Memory B cell (primary cell): ENCODE measurements at regions not wholly inside any gene's neighbourhood (a gene's known extent, or its start where the extent isn't known, plus 50 kb on each side); places are given as distances from the start of the nearest gene placed in this dataset.

Experiments
- ATAC-seq: fragments of 150-1000 bp; cut with Tn5 transposase; 2 replicates; pipeline ENCODE4 v1.10.0; 2021; ENCODE audit warnings: low read depth, mild to moderate bottlenecking, moderate library complexity
- DNase-seq, 2 donors: peaks; one replicate each; pipeline ENCODE4 v3.0.0; 2022; ENCODE audit warnings: low spot score in 2 of 2
- H3K27ac Mint-ChIP-seq: one replicate; pipeline ENCODE4 v1.8.0; 2022; ENCODE audit warnings: mild to moderate bottlenecking, moderate library complexity, mixed read lengths
- H3K27me3 Mint-ChIP-seq: one replicate; pipeline ENCODE4 v1.8.0; 2022; ENCODE audit warnings: mixed read lengths
- H3K36me3 Mint-ChIP-seq: one replicate; pipeline ENCODE4 v1.8.0; 2022; ENCODE audit warnings: mild to moderate bottlenecking, mixed read lengths
- H3K4me1 Mint-ChIP-seq: one replicate; pipeline ENCODE4 v1.8.0; 2022; ENCODE audit warnings: mixed read lengths
- H3K4me3 Mint-ChIP-seq: one replicate; pipeline ENCODE4 v1.8.0; 2022; ENCODE audit warnings: mild to moderate bottlenecking, moderate library complexity, mixed read lengths
- H3K9me3 Mint-ChIP-seq: one replicate; pipeline ENCODE4 v1.8.0; 2022; ENCODE audit warnings: mixed read lengths

GRCh38 chr9:79286992-79287707 is 284.6 kb upstream of the TLE4 start:
- no peaks in the 10 kb centered on the region for H3K27me3 Mint-ChIP-seq
- ATAC-seq (no peak), DNase-seq (no peak)
- H3K27ac Mint-ChIP-seq = no peak overlapping the region
- no peak overlapping the region for H3K4me3 Mint-ChIP-seq
- H3K36me3 Mint-ChIP-seq = no peaks in the 10 kb centered on the region
- H3K4me1 Mint-ChIP-seq = no peaks in the 10 kb centered on the region
- H3K9me3 Mint-ChIP-seq = no peaks in the 10 kb centered on the region

- Mint-ChIP-seq H3K9me3 (no peaks in the 10 kb centered on the region), H3K4me1 (no peaks in the 10 kb centered on the region), H3K4me3 (no peak overlapping the region), H3K27ac (no peak overlapping the region), H3K27me3 (peaks cover 1% of the 10 kb centered on the region), H3K36me3 (no peaks in the 10 kb centered on the region)
- DNase-seq (no peak), ATAC-seq (no peak)
Measured at GRCh38 chr9:79287708-79288290, 284.0 kb upstream of the TLE4 start.

- DNase-seq (no peak), ATAC-seq (no peak)
- Mint-ChIP-seq H3K36me3 (no peaks in the 10 kb centered on the region), H3K27me3 (peaks cover 1% of the 10 kb centered on the region), H3K4me3 (no peak overlapping the region), H3K4me1 (no peaks in the 10 kb centered on the region), H3K27ac (no peak overlapping the region), H3K9me3 (no peaks in the 10 kb centered on the region)
Measured at GRCh38 chr9:79289856-79290255, 281.9 kb upstream of the TLE4 start.

- no peaks in the 10 kb centered on the region for H3K36me3 Mint-ChIP-seq
- no peak for DNase-seq
- H3K27me3 Mint-ChIP-seq = peaks cover 4% of the 10 kb centered on the region
- no peak overlapping the region for H3K27ac Mint-ChIP-seq
- ATAC-seq = no peak
- no peaks in the 10 kb centered on the region for H3K4me1 Mint-ChIP-seq
- no peaks in the 10 kb centered on the region for H3K9me3 Mint-ChIP-seq
- H3K4me3 Mint-ChIP-seq = no peak overlapping the region
Measured at GRCh38 chr9:79292731-79293280, 279.0 kb upstream of the TLE4 start.

DNA sequence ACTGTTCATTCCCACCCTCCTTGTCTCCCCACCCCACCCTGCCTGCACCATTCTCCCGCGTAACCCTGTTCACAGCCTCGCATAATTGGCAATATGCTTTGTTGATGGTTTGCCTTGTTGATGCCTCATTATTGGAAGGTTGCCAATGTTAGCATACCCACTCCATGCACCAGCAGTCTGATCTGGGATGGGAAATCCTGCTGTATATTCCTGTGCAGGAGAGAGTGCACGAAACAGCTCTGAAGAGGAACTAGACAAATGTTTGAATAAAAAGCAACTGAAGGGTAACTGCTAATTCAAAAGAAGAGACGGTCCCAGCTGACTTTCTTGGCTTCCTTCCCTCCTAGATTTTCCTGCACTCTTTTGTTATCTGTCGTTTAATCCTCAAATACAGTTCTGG is 271.7 kb upstream of the TLE4 start:
- no peaks in the 10 kb centered on the region for H3K4me1 Mint-ChIP-seq
- H3K27ac Mint-ChIP-seq = no peak overlapping the region
- no peak for DNase-seq
- no peak overlapping the region for H3K4me3 Mint-ChIP-seq
- no peak for ATAC-seq
- no peaks in the 10 kb centered on the region for H3K36me3 Mint-ChIP-seq
- H3K27me3 Mint-ChIP-seq = peaks cover 3% of the 10 kb centered on the region
- no peaks in the 10 kb centered on the region for H3K9me3 Mint-ChIP-seq

- Mint-ChIP-seq H3K4me3 (no peak overlapping the region), H3K27ac (no peak overlapping the region), H3K4me1 (no peaks in the 10 kb centered on the region), H3K27me3 (peaks cover 3% of the 10 kb centered on the region), H3K36me3 (no peaks in the 10 kb centered on the region), H3K9me3 (no peaks in the 10 kb centered on the region)
- ATAC-seq (no peak), DNase-seq (no peak)
Measured at GRCh38 chr9:79301085-79301484, 270.7 kb upstream of the TLE4 start.

DNA sequence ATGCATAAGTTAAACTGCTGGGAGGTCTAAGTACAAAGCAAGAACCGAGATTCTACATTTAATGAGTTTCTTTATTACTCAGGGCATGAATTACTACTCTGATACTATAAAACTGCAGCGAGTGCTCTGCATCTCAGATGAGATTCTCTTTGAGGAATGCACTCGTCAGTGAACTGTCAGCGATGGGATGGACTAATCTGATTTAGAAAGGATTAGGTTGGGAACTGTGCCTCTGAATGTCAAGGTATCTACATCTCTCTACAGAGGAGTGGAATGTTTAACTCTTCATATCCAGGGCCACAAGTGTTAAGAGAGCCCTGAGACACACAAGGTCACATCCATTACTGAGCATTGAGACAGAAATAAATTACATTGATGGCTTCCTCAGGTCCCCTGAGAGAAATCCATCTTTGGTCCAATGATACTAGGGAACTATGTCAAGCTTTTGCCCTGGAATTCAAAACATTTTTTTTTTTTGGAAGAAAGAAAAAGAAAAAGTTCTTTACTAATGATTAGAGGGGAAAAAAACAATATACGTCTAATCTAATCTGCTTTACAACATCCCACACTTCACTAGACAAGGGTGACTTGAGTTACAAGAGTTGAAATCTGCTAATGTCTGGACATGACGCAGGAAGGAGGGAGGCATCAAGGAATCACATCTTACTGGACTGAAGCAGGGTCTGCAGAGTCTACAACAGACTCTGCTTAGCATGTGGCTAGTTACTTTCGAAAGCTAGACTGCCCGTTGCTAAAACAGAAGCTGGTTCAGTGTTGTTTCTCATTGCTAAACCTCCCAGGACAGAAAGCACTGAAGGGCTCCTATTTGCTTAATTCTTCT is 270.0 kb upstream of the TLE4 start:
- Mint-ChIP-seq H3K9me3 (no peaks in the 10 kb centered on the region), H3K4me3 (no peak overlapping the region), H3K27ac (no peak overlapping the region)

DNA sequence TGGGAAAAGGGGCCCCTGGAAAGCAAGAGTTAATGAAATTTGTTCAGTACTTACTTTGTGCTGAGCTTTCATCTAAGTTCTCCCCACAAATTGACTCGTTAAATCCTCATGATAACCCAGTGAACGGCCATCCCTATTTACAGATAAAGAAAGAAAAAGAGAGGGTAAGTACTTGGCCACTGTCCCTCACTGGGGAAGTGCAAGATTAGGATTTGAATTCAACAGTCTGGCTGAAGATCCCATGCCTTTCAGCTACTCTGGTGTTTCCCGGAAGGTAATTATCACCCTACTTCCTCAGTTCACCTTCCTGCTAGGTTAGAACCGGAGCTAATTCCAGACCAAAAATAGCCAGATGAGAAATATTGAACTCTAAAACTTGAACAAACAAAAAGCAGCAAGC is 269.2 kb upstream of the TLE4 start:
- no peak for DNase-seq
- no peak for ATAC-seq
- H3K4me1 Mint-ChIP-seq = no peaks in the 10 kb centered on the region
- no peaks in the 10 kb centered on the region for H3K27me3 Mint-ChIP-seq
- no peaks in the 10 kb centered on the region for H3K9me3 Mint-ChIP-seq
- H3K27ac Mint-ChIP-seq = no peak overlapping the region
- H3K4me3 Mint-ChIP-seq = no peak overlapping the region
- H3K36me3 Mint-ChIP-seq = no peaks in the 10 kb centered on the region

More for the DNA sequence above, 270.0 kb upstream of the TLE4 start:
- no peaks in the 10 kb centered on the region for H3K4me1 Mint-ChIP-seq
- peaks cover under 1% of the 10 kb centered on the region for H3K27me3 Mint-ChIP-seq
- H3K36me3 Mint-ChIP-seq = no peaks in the 10 kb centered on the region
- ATAC-seq = no peak
- no peak for DNase-seq

GRCh38 chr9:79308012-79308411 is 263.8 kb upstream of the TLE4 start:
- DNase-seq = no peak
- H3K4me1 Mint-ChIP-seq = no peaks in the 10 kb centered on the region
- no peak for ATAC-seq
- no peaks in the 10 kb centered on the region for H3K36me3 Mint-ChIP-seq
- no peak overlapping the region for H3K27ac Mint-ChIP-seq
- no peak overlapping the region for H3K4me3 Mint-ChIP-seq
- H3K9me3 Mint-ChIP-seq = no peaks in the 10 kb centered on the region
- no peaks in the 10 kb centered on the region for H3K27me3 Mint-ChIP-seq

DNA sequence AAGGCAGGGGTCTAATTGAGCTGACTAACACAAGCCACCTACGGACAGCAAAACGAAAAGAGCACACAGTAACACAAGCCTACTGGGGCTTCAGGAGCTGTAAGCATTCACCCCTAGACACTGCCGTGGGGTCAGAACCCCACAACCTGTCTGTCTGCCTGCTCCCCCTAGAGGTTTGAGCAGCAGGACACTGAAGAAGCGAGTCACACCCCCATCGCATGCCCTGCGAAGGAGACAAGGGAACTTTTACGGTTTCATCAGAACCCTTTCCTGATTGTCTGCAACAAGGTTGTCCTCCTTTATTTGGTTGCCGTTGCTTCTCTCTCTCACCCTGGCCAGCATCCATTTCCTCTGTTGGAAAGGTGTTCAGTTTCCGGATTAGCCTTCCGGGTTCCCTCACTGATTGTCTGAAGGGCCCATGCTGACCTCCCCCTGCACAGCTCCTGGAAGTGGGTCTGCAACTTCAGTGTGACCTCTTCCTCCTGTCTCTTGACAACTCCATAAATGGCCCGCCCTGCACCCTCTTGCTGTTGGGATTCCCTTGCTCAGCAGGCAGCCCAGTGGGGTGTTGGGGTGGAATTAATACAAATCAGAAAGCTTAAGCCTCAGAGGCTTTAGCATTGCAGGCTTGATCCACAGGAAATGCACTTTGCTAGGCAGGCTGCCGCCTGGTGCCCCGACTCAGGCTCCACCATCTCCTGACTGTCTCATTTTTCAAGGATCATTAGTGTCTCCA is 258.9 kb upstream of the TLE4 start:
- H3K27ac Mint-ChIP-seq = no peak overlapping the region
- peaks cover 2% of the 10 kb centered on the region for H3K27me3 Mint-ChIP-seq

GRCh38 chr9:79325501-79325900 is 246.3 kb upstream of the TLE4 start:
- H3K27ac Mint-ChIP-seq = no peak overlapping the region
- DNase-seq (no peak), ATAC-seq (no peak)
- peaks cover 2% of the 10 kb centered on the region for H3K9me3 Mint-ChIP-seq
- no peaks in the 10 kb centered on the region for H3K4me1 Mint-ChIP-seq
- no peak overlapping the region for H3K4me3 Mint-ChIP-seq
- H3K36me3 Mint-ChIP-seq = no peaks in the 10 kb centered on the region
- H3K27me3 Mint-ChIP-seq = no peaks in the 10 kb centered on the region

More for the DNA sequence above, 258.9 kb upstream of the TLE4 start:
- no peaks in the 10 kb centered on the region for H3K9me3 Mint-ChIP-seq
- DNase-seq (no peak), ATAC-seq (no peak)
- no peak overlapping the region for H3K4me3 Mint-ChIP-seq
- H3K36me3 Mint-ChIP-seq = no peaks in the 10 kb centered on the region
- H3K4me1 Mint-ChIP-seq = no peaks in the 10 kb centered on the region

- ATAC-seq (no peak), DNase-seq (no peak)
- H3K4me3 Mint-ChIP-seq = no peak overlapping the region
- H3K9me3 Mint-ChIP-seq = peaks cover 2% of the 10 kb centered on the region
- H3K36me3 Mint-ChIP-seq = no peaks in the 10 kb centered on the region
- H3K27me3 Mint-ChIP-seq = no peaks in the 10 kb centered on the region
- H3K4me1 Mint-ChIP-seq = no peaks in the 10 kb centered on the region
- H3K27ac Mint-ChIP-seq = no peak overlapping the region
Measured at GRCh38 chr9:79329861-79330260, 241.9 kb upstream of the TLE4 start.

DNA sequence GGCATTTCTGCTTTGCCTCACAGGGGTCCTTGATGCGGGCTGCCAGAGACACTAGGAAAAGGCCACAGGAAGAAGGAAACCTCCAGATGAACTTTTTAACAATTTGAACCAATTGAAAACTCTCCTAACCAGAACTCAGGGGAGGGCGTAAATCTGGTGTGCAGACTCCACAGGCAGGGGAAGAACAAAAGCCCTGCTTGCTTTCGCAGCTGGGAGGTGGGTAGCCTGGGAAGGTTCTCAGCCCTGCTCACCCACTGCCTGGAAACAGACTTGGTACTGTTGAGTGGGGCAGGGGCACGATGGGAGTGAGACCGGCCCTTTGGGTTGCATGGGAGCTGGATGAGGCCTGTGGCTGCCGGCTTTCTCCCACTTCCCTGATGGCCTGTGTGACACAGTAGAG is 237.8 kb upstream of the TLE4 start:
- no peak for ATAC-seq
- Mint-ChIP-seq H3K4me1 (no peaks in the 10 kb centered on the region), H3K27me3 (no peaks in the 10 kb centered on the region), H3K9me3 (peaks cover 6% of the 10 kb centered on the region), H3K36me3 (peaks cover 2% of the 10 kb centered on the region), H3K27ac (no peak overlapping the region), H3K4me3 (no peak overlapping the region)
- DNase-seq = no peak

GRCh38 chr9:79334711-79335110 is 237.1 kb upstream of the TLE4 start:
- ATAC-seq = no peak

More at GRCh38 chr9:79334711-79335110, 237.1 kb upstream of the TLE4 start:
- DNase-seq = no peak
- Mint-ChIP-seq H3K4me3 (no peak overlapping the region), H3K27me3 (no peaks in the 10 kb centered on the region), H3K9me3 (peaks cover 4% of the 10 kb centered on the region), H3K4me1 (no peaks in the 10 kb centered on the region), H3K27ac (no peak overlapping the region), H3K36me3 (peaks cover 2% of the 10 kb centered on the region)
